Neural cell (in vitro differentiated cells): ENCODE measurements at regions not wholly inside any gene's neighbourhood (a gene's known extent, or its start where the extent isn't known, plus 50 kb on each side); places are given as distances from the start of the nearest gene placed in this dataset.

Source experiments
- EP300 ChIP-seq: fragments of 450-650 bp; conservative IDR thresholded peaks from 2 replicates; pipeline ENCODE4 v1.6.1; 2014; ENCODE audit warnings: antibody characterized with exemption, mild to moderate bottlenecking, moderate library complexity; ENCODE audit not compliant: poor library complexity, severe bottlenecking
- EZH2 ChIP-seq: fragments of 200-600, 300-800 bp; shearing (Covaris generic), sonication (generic); IDR thresholded peaks from 2 replicates; pipeline ENCODE4 v1.6.1; 2014; ENCODE audit warnings: antibody characterized with exemption, low read length, borderline replicate concordance, mild to moderate bottlenecking; ENCODE audit not compliant: insufficient read depth, poor library complexity, severe bottlenecking
- MXI1 ChIP-seq: fragments of 450-650 bp; conservative IDR thresholded peaks from 2 replicates; pipeline ENCODE4 v1.6.1; 2014; ENCODE audit warnings: antibody characterized with exemption, mild to moderate bottlenecking; ENCODE audit not compliant: poor library complexity, severe bottlenecking
- POLR2AphosphoS5 ChIP-seq: IDR thresholded peaks from 2 replicates; pipeline ENCODE4 v1.6.1; 2012
- RAD21 ChIP-seq: fragments of 450-650 bp; conservative IDR thresholded peaks from 2 replicates; pipeline ENCODE4 v1.6.1; 2014; ENCODE audit warnings: antibody characterized with exemption, mild to moderate bottlenecking, moderate library complexity
- SMC3 ChIP-seq: fragments of 450-650 bp; conservative IDR thresholded peaks from 2 replicates; pipeline ENCODE4 v1.6.1; 2014; ENCODE audit warnings: antibody characterized with exemption, mild to moderate bottlenecking, moderate library complexity; ENCODE audit not compliant: poor library complexity
- TAF1 ChIP-seq: IDR thresholded peaks from 2 replicates; pipeline ENCODE4 v1.6.1; 2012; ENCODE audit warnings: low read depth
- TF ChIP-seq, protein P1 (sequence below): fragments of 450-650 bp; IDR thresholded peaks from 2 replicates; pipeline ENCODE4 v1.5.1; 2014; ENCODE audit warnings: antibody characterized with exemption, mild to moderate bottlenecking, moderate library complexity; ENCODE audit not compliant: poor library complexity, severe bottlenecking
- TF ChIP-seq, protein P2 (sequence below): IDR thresholded peaks from 2 replicates; pipeline ENCODE4 v1.6.1; 2012; ENCODE audit warnings: borderline replicate concordance

DNA sequence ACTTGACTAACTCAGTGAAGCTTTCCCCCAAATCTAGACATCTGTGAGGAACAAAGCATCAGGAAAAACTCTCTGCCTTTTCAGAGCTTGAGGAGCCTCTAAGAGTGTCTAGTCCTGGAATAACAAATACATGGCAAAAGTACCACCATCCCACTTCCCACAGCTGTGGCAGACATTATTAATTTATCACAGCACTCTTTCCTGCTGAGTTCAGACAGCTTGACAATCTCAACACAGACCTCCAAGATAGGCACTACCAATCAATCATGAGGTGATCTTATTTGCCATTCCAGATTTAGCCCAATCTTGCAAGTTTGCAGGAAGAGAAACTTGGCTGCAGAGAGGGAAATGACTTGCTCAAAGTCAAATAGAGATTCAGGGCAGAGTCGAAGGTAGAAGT lies 202.8 kb downstream of the MN1 start:
- TF ChIP-seq, protein P1, sequence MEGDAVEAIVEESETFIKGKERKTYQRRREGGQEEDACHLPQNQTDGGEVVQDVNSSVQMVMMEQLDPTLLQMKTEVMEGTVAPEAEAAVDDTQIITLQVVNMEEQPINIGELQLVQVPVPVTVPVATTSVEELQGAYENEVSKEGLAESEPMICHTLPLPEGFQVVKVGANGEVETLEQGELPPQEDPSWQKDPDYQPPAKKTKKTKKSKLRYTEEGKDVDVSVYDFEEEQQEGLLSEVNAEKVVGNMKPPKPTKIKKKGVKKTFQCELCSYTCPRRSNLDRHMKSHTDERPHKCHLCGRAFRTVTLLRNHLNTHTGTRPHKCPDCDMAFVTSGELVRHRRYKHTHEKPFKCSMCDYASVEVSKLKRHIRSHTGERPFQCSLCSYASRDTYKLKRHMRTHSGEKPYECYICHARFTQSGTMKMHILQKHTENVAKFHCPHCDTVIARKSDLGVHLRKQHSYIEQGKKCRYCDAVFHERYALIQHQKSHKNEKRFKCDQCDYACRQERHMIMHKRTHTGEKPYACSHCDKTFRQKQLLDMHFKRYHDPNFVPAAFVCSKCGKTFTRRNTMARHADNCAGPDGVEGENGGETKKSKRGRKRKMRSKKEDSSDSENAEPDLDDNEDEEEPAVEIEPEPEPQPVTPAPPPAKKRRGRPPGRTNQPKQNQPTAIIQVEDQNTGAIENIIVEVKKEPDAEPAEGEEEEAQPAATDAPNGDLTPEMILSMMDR = no peak
- TF ChIP-seq, protein P2, sequence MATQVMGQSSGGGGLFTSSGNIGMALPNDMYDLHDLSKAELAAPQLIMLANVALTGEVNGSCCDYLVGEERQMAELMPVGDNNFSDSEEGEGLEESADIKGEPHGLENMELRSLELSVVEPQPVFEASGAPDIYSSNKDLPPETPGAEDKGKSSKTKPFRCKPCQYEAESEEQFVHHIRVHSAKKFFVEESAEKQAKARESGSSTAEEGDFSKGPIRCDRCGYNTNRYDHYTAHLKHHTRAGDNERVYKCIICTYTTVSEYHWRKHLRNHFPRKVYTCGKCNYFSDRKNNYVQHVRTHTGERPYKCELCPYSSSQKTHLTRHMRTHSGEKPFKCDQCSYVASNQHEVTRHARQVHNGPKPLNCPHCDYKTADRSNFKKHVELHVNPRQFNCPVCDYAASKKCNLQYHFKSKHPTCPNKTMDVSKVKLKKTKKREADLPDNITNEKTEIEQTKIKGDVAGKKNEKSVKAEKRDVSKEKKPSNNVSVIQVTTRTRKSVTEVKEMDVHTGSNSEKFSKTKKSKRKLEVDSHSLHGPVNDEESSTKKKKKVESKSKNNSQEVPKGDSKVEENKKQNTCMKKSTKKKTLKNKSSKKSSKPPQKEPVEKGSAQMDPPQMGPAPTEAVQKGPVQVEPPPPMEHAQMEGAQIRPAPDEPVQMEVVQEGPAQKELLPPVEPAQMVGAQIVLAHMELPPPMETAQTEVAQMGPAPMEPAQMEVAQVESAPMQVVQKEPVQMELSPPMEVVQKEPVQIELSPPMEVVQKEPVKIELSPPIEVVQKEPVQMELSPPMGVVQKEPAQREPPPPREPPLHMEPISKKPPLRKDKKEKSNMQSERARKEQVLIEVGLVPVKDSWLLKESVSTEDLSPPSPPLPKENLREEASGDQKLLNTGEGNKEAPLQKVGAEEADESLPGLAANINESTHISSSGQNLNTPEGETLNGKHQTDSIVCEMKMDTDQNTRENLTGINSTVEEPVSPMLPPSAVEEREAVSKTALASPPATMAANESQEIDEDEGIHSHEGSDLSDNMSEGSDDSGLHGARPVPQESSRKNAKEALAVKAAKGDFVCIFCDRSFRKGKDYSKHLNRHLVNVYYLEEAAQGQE = no peak
- TF ChIP-seq EP300 = no peak
- TF ChIP-seq POLR2AphosphoS5 = no peak
- no peak for TF ChIP-seq TAF1
- no peak for TF ChIP-seq EZH2
- no peak for TF ChIP-seq MXI1
- TF ChIP-seq SMC3 = no peak
- no peak for TF ChIP-seq RAD21
